ENCODE measurements at regions not wholly inside any gene's neighbourhood (a gene's known extent, or its start where the extent isn't known, plus 50 kb on each side); places are given as distances from the start of the nearest gene placed in this dataset.

DNA sequence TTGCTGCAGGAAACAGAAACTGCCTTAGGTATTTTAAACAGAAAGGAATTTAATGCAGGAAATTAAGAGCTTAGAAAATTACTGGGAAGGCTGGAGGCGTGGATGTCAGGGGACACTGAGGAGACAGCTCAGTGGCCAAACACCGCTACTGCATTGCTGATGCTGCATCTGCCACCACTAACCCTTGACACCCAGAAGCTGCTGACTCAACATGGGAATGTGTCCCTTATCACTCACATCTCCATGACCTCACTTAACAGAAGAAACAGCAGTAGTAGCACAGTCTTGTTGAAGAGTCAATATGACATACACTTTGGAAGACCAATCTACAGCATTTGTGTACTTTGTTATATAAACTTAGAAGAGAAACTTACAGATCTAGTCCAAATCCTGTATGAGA lies 906.1 kb downstream of the SLC4A3 start:
- DNase-seq (ENCODE audit: low read depth) = no peak
- H3K4me3 ChIP-seq (ENCODE audit: low read length) = no peak overlapping the region
- TF ChIP-seq, protein P1, sequence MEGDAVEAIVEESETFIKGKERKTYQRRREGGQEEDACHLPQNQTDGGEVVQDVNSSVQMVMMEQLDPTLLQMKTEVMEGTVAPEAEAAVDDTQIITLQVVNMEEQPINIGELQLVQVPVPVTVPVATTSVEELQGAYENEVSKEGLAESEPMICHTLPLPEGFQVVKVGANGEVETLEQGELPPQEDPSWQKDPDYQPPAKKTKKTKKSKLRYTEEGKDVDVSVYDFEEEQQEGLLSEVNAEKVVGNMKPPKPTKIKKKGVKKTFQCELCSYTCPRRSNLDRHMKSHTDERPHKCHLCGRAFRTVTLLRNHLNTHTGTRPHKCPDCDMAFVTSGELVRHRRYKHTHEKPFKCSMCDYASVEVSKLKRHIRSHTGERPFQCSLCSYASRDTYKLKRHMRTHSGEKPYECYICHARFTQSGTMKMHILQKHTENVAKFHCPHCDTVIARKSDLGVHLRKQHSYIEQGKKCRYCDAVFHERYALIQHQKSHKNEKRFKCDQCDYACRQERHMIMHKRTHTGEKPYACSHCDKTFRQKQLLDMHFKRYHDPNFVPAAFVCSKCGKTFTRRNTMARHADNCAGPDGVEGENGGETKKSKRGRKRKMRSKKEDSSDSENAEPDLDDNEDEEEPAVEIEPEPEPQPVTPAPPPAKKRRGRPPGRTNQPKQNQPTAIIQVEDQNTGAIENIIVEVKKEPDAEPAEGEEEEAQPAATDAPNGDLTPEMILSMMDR (conservative IDR thresholded peaks at IDR 0.05; ENCODE audit: low read depth, low read length) = peak; percentile 23

DNA sequence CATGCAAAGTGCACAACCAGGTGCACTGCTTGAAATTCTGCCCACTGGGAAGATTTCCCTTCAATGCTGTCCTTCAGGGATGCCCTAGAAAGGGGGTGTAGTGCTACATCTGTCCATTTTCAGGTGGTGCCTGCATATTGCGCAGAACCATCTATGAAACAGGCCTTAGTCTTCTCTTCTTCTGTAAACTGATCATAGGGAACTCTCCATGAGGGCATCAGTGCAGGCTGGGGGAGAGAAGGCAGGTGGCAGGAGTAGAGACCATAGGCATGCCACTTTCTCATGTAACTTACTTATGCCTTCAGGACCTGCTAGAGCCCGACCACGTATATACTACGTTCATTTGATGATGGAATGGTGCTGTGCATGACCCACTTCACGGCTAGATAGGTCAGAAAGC lies 912.1 kb downstream of the SLC4A3 start:
- TF ChIP-seq, protein P1 (conservative IDR thresholded peaks at IDR 0.05; ENCODE audit: low read depth, low read length) = no peak
- DNase-seq (ENCODE audit: low read depth) = no peak
- no peak overlapping the region for H3K4me3 ChIP-seq (ENCODE audit: low read length)

DNA sequence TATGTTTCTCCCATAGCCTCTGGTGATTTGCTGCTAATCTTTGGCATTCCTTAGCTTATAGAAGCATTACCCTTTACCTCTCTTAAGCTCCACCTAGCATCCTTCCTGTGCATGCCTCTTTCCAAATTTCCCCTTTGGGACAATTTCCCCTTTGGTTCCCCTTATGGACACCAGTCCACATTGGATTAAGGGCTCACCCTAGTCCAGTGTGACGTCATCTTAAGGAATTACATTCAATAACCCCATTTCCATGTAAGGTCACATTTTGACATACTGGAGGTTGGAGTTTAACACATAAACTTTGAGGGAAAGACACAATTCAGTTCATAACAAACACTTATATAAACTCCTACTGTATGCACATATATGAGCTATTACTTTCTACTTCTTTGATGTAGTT lies 916.6 kb downstream of the SLC4A3 start:
- no peak overlapping the region for H3K4me3 ChIP-seq (ENCODE audit: low read length)
- DNase-seq (ENCODE audit: low read depth) = no peak
- TF ChIP-seq, protein P1 (conservative IDR thresholded peaks at IDR 0.05; ENCODE audit: low read depth, low read length) = no peak

DNA sequence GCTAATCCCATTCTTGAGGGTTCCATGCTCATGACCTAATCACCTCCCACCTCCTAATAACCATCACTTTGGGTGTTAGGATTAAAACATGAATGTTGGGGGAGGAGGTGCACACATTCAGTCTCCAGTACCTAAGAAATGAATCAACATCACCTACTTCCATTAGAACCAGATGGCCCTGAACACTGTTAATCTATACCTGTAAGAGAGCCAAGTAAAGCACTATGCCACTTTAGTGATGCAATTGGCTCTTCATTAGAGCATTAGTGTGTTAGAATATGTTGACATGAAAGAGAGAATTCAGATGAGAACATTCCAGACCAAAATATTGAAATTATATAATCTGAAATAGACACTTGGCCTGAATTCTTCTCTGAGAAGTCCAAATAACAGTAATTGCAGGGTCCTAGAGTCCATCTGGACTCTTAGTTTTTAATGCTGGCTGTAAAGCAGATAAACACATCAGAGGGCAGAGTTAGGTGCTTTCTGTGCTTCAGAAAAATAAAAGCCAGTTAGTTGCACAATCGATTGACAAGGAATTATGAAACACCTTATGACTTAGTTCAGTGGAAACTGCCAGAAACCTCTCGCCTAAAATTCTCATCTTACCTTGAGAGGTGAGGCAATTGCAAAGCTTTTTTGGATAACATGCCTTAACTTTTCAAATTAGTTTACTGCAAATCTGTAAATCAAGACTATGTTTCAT lies 923.7 kb downstream of the SLC4A3 start:
- no peak overlapping the region for H3K4me3 ChIP-seq (ENCODE audit: low read length)
- DNase-seq (ENCODE audit: low read depth) = no peak
- TF ChIP-seq, protein P1 (conservative IDR thresholded peaks at IDR 0.05; ENCODE audit: low read depth, low read length) = no peak

DNA sequence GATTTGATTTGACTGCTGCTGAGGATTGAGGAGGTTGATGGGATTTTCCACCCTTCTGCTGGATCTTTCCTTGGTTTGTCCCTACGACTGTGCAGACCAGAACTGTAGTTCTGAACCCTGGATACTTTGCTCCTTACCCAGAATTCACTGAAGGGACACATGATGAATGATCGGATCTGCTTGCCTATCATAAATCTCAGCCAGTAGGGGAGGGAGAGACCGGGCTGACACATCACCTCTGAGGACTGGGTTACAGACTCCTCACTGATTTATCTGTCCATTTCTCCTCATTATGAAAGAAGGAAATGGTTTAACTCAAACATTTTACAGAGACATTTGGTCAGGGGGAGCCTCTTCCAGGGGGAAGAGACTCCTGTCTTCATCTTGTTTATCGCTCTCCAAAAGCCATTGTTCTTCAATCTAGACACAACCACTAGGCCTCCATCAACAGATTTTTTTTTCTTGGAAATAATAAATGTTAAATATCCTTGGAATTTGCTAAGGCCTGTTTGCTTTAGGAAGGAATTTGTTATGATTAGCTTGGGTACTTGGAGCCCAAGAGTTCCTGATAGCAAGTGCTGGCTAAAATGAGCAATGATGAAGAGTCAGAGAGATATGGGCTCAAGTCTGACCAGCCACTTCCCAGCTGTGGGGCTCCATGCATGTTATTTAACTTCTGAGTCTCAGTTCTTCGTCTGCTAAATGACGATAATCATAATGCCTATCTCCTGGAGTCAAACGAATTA lies 925.5 kb downstream of the SLC4A3 start:
- TF ChIP-seq, protein P1 (conservative IDR thresholded peaks at IDR 0.05; ENCODE audit: low read depth, low read length) = no peak
- DNase-seq (ENCODE audit: low read depth) = no peak
- H3K4me3 ChIP-seq (ENCODE audit: low read length) = no peak overlapping the region

DNA sequence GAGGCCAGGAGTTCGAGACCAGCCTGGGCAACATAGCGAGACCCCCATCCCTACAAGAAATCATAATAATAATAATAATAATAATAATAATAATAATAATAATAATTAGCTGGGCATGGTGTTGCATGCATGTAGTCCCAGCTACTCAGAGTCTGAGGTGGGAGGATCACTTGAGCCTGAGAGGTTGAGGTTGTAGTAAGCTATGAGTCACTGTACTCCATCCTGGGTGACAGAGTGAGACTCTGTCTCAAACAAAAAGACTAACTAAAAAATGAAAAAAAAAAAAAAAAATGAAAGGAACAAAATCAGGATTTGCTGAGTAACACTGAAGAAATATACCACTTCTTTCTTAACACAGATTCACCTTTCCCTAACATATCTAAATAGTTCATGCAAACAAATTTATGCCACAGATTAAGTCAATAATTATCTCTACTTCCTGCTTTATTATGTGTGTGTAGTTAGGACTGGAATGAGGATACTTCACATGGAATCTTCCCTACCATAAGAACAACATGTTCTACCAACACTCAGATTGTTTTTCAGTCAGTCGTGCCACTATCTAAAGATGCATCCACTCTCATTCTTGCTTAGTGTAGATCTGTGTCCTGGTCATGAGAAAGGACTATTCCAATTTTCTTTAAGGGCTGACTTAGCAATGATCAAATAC lies 928.7 kb downstream of the SLC4A3 start:
- no peak overlapping the region for H3K4me3 ChIP-seq (ENCODE audit: low read length)
- DNase-seq (ENCODE audit: low read depth) = no peak
- TF ChIP-seq, protein P1 (conservative IDR thresholded peaks at IDR 0.05; ENCODE audit: low read depth, low read length) = no peak
